ENCODE measurements at regions not wholly inside any gene's neighbourhood (a gene's known extent, or its start where the extent isn't known, plus 50 kb on each side); places are given as distances from the start of the nearest gene placed in this dataset.

DNA sequence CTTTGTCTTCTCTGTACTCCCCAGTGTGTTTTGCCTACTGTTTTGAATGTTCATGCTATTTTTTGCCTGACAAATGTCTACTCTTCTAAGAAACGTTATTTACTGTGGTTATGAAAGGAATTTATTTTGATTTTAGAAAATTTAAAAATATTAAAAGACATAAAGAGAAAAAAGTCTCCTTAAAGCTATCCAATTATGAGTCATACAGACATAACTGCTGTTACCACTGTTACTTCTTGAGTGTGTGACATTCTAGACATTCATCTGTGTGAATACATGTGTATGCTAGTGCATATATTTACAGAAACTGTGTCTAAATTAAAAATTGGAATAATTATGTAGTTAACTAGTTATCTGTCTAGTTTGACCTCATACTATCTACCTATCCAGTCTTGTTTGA is 187.6 kb upstream of the SGCG start:
- Histone ChIP-seq H3K4me3 (ENCODE audit: low read depth, low read length, poor library complexity, severe bottlenecking) (no peak overlapping the region), H2AFZ (ENCODE audit: low read length) (no peak overlapping the region), H4K20me1 (ENCODE audit: insufficient read depth, low read length) (no peaks in the 10 kb centered on the region), H3K27me3 (ENCODE audit: insufficient read depth, low read length) (no peaks in the 10 kb centered on the region), H3K9ac (ENCODE audit: low read length) (no peak overlapping the region), H3K9me2 (ENCODE audit: low read depth, low read length) (no peaks in the 10 kb centered on the region), H3K9me3 (ENCODE audit: low read length) (no peaks in the 10 kb centered on the region), H3F3A (ENCODE audit: insufficient read depth, low read length) (no peaks in the 10 kb centered on the region), H3K4me1 (ENCODE audit: insufficient read depth, low read length, severe bottlenecking) (no peaks in the 10 kb centered on the region), H3K36me3 (ENCODE audit: insufficient read depth, low read length) (no peaks in the 10 kb centered on the region), H3K79me2 (ENCODE audit: insufficient read depth, low read length) (no peaks in the 10 kb centered on the region), H3K27ac (ENCODE audit: low read depth, low read length, poor library complexity, severe bottlenecking) (no peak overlapping the region), H3K4me2 (ENCODE audit: low read length) (no peak overlapping the region)
- TF ChIP-seq, protein P1, sequence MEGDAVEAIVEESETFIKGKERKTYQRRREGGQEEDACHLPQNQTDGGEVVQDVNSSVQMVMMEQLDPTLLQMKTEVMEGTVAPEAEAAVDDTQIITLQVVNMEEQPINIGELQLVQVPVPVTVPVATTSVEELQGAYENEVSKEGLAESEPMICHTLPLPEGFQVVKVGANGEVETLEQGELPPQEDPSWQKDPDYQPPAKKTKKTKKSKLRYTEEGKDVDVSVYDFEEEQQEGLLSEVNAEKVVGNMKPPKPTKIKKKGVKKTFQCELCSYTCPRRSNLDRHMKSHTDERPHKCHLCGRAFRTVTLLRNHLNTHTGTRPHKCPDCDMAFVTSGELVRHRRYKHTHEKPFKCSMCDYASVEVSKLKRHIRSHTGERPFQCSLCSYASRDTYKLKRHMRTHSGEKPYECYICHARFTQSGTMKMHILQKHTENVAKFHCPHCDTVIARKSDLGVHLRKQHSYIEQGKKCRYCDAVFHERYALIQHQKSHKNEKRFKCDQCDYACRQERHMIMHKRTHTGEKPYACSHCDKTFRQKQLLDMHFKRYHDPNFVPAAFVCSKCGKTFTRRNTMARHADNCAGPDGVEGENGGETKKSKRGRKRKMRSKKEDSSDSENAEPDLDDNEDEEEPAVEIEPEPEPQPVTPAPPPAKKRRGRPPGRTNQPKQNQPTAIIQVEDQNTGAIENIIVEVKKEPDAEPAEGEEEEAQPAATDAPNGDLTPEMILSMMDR (IDR thresholded peaks at IDR 0.05; ENCODE audit: low read length): no peak
- no peak for TF ChIP-seq EZH2 (IDR thresholded peaks at IDR 0.05; ENCODE audit: borderline replicate concordance, low read length)

DNA sequence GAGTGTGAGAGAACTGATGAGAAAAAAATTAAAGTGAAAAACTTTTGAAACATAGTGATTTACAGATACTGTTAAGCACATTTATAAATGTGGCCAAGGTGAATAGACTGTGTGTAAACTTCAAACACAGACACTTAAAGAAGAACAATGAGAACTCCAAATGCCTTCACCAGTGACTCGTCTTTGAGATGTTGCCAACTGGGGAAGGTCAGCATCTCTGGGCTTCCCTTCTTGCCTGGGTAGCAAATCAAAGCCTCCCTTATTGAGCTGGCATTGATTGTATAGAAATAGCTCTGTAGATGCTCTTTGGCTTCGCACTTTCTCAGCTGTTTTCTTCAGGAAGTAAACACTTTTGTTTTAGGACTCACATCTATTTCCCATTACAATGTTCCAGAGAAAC is 177.3 kb upstream of the SGCG start:
- Histone ChIP-seq H3K4me1 (ENCODE audit: insufficient read depth, low read length, severe bottlenecking) (no peaks in the 10 kb centered on the region), H3K27ac (ENCODE audit: low read depth, low read length, poor library complexity, severe bottlenecking) (no peak overlapping the region), H3F3A (ENCODE audit: insufficient read depth, low read length) (no peaks in the 10 kb centered on the region), H3K9me3 (ENCODE audit: low read length) (no peaks in the 10 kb centered on the region), H3K4me2 (ENCODE audit: low read length) (no peak overlapping the region), H3K9ac (ENCODE audit: low read length) (no peak overlapping the region), H4K20me1 (ENCODE audit: insufficient read depth, low read length) (no peaks in the 10 kb centered on the region), H3K36me3 (ENCODE audit: insufficient read depth, low read length) (no peaks in the 10 kb centered on the region), H3K27me3 (ENCODE audit: insufficient read depth, low read length) (no peaks in the 10 kb centered on the region), H3K9me2 (ENCODE audit: low read depth, low read length) (no peaks in the 10 kb centered on the region), H2AFZ (ENCODE audit: low read length) (no peak overlapping the region), H3K4me3 (ENCODE audit: low read depth, low read length, poor library complexity, severe bottlenecking) (no peak overlapping the region), H3K79me2 (ENCODE audit: insufficient read depth, low read length) (no peaks in the 10 kb centered on the region)
- TF ChIP-seq, protein P1 (IDR thresholded peaks at IDR 0.05; ENCODE audit: low read length): no peak
- no peak for TF ChIP-seq EZH2 (IDR thresholded peaks at IDR 0.05; ENCODE audit: borderline replicate concordance, low read length)

DNA sequence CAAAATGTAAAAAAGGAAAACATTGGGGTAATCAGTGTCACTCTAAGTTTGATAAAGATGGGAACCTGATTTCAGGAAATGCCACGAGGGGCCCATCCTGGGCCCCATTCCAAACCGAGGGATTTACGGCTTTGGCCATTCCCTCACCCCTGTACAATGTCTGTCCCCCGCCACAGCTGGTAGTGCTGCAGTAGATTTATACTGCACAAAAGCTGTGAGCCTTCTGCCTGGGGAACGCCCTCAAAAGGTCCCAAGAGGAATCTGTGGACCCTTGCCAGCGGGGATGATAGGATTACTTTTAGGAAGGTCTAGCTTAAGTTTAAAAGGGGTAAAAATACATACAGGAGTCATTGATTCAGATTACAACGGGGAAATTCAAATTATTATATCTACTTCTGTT is 173.4 kb upstream of the SGCG start:
- H3K9me3 ChIP-seq (ENCODE audit: low read length): no peaks in the 10 kb centered on the region
- H3K27ac ChIP-seq (ENCODE audit: low read depth, low read length, poor library complexity, severe bottlenecking): no peak overlapping the region
- no peaks in the 10 kb centered on the region for H4K20me1 ChIP-seq (ENCODE audit: insufficient read depth, low read length)
- H3K79me2 ChIP-seq (ENCODE audit: insufficient read depth, low read length): no peaks in the 10 kb centered on the region
- no peak overlapping the region for H3K9ac ChIP-seq (ENCODE audit: low read length)
- no peaks in the 10 kb centered on the region for H3K36me3 ChIP-seq (ENCODE audit: insufficient read depth, low read length)
- TF ChIP-seq, protein P1 (IDR thresholded peaks at IDR 0.05; ENCODE audit: low read length): no peak
- no peak for TF ChIP-seq EZH2 (IDR thresholded peaks at IDR 0.05; ENCODE audit: borderline replicate concordance, low read length)
- H3K4me1 ChIP-seq (ENCODE audit: insufficient read depth, low read length, severe bottlenecking): no peaks in the 10 kb centered on the region
- no peaks in the 10 kb centered on the region for H3K27me3 ChIP-seq (ENCODE audit: insufficient read depth, low read length)
- H3K9me2 ChIP-seq (ENCODE audit: low read depth, low read length): no peaks in the 10 kb centered on the region
- H3K4me2 ChIP-seq (ENCODE audit: low read length): no peak overlapping the region
- no peaks in the 10 kb centered on the region for H3F3A ChIP-seq (ENCODE audit: insufficient read depth, low read length)
- no peak overlapping the region for H3K4me3 ChIP-seq (ENCODE audit: low read depth, low read length, poor library complexity, severe bottlenecking)
- no peak overlapping the region for H2AFZ ChIP-seq (ENCODE audit: low read length)
